ENCODE measurements at regions not wholly inside any gene's neighbourhood (a gene's known extent, or its start where the extent isn't known, plus 50 kb on each side); places are given as distances from the start of the nearest gene placed in this dataset.
"Not testable (repeated sequence)": the region's sequence is repeated elsewhere in the genome, so short reads cannot be mapped to it uniquely, and the experiment has no call there.

GRCh38 chr6:27831434-27832081 is 80.6 kb downstream of the OR2B2 start:
- peak overlapping the region; percentile 99 for H3K27ac ChIP-seq (ENCODE audit: low read depth)
- H3K79me2 ChIP-seq (replicated peaks; ENCODE audit: insufficient read depth): peaks cover 17% of the 10 kb centered on the region
- Mint-ChIP-seq H3K4me3 (peak overlapping the region; percentile 91), H3K27ac (peak overlapping the region; percentile 99), H3K36me3 (ENCODE audit: low read depth) (peaks cover 37% of the 10 kb centered on the region), H3K27me3 (ENCODE audit: insufficient read depth, low read depth, poor library complexity) (peaks cover 33% of the 10 kb centered on the region), H3K4me1 (peaks cover 29% of the 10 kb centered on the region), H3K9me3 (peaks cover 21% of the 10 kb centered on the region)
- H3K9me2 ChIP-seq (ENCODE audit: insufficient read depth); H2AFZ ChIP-seq; H4K20me1 ChIP-seq (replicated peaks; ENCODE audit: insufficient read depth); H3K36me3 ChIP-seq (ENCODE audit: insufficient read depth); H3K27me3 ChIP-seq (ENCODE audit: insufficient read depth); H3F3A ChIP-seq (replicated peaks; ENCODE audit: low read depth): not testable (repeated sequence)
- peak overlapping the region; percentile 66 for H3K4me2 ChIP-seq
- DNase-seq (ENCODE audit: low spot score): peak; percentile 56
- ATAC-seq: peak; percentile 86
- H3K4me3 ChIP-seq: peak overlapping the region; percentile 31
- peak; percentile 79 for TF ChIP-seq POLR2AphosphoS5 (IDR thresholded peaks at IDR 0.05; ENCODE audit: low read depth)
- peaks cover 17% of the 10 kb centered on the region for H3K4me1 ChIP-seq (ENCODE audit: insufficient read depth)

DNA sequence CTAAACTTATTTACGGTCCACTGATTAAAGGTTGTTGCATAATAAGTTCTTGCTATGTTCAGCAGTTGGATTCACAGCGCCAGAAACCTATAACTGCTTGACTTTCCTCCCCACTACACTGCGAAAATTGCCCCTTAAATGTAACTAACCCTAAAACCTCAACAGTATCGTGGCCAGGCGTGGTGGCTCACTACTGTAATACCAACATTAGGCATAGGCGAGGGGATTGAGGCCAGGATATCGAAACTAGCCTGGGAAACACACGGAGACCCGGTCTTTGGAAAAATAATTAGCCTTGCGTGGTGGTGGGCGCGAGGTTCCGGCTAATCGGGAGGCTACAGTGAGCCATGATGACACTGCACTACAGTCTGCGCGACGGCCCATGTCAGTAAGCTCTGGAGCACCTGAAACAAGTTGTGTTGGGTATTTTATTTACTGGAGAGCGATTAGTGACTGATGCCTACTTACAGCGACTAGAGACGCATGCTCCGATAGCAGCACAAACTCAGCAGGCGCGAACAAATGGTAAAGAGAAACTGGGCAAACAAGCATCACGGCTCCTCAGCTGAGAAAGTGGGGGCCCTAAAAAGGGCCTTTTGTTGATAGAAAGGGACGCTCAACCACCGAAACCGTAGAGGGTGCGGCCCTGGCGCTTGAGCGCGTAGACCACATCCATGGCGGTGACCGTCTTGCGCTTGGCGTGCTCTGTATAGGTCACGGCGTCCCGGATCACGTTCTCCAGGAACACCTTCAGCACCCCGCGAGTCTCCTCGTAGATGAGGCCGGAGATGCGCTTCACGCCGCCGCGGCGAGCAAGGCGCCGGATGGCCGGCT is 81.4 kb downstream of the OR2B2 start:
- peak overlapping the region; percentile 75 for H3K4me3 ChIP-seq
- not testable (repeated sequence) for H3F3A ChIP-seq (replicated peaks; ENCODE audit: low read depth); H3K36me3 ChIP-seq (ENCODE audit: insufficient read depth); H2AFZ ChIP-seq; H3K27me3 ChIP-seq (ENCODE audit: insufficient read depth); H4K20me1 ChIP-seq (replicated peaks; ENCODE audit: insufficient read depth); H3K9me2 ChIP-seq (ENCODE audit: insufficient read depth); H3K79me2 ChIP-seq (replicated peaks; ENCODE audit: insufficient read depth)
- DNase-seq (ENCODE audit: low spot score): peak; percentile 39
- peak overlapping the region; percentile 99 for H3K27ac Mint-ChIP-seq
- peaks cover 28% of the 10 kb centered on the region for H3K9me3 Mint-ChIP-seq
- H3K36me3 Mint-ChIP-seq (ENCODE audit: low read depth): peaks cover 43% of the 10 kb centered on the region
- peaks cover 39% of the 10 kb centered on the region for H3K27me3 Mint-ChIP-seq (ENCODE audit: insufficient read depth, low read depth, poor library complexity)
- peak overlapping the region; percentile 80 for H3K4me2 ChIP-seq
- H3K27ac ChIP-seq (ENCODE audit: low read depth): peak overlapping the region; percentile 99
- TF ChIP-seq, protein P1, sequence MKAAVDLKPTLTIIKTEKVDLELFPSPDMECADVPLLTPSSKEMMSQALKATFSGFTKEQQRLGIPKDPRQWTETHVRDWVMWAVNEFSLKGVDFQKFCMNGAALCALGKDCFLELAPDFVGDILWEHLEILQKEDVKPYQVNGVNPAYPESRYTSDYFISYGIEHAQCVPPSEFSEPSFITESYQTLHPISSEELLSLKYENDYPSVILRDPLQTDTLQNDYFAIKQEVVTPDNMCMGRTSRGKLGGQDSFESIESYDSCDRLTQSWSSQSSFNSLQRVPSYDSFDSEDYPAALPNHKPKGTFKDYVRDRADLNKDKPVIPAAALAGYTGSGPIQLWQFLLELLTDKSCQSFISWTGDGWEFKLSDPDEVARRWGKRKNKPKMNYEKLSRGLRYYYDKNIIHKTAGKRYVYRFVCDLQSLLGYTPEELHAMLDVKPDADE (IDR thresholded peaks at IDR 0.05): peak; percentile 11; the same call in 1 of the 2 replicates
- peak; percentile 74 for TF ChIP-seq POLR2AphosphoS5 (IDR thresholded peaks at IDR 0.05; ENCODE audit: low read depth)
- peaks cover 24% of the 10 kb centered on the region for H3K4me1 Mint-ChIP-seq
- H3K4me1 ChIP-seq (ENCODE audit: insufficient read depth): peaks cover 12% of the 10 kb centered on the region
- H3K4me3 Mint-ChIP-seq: peak overlapping the region; percentile 91
- ATAC-seq: peak; percentile 66

DNA sequence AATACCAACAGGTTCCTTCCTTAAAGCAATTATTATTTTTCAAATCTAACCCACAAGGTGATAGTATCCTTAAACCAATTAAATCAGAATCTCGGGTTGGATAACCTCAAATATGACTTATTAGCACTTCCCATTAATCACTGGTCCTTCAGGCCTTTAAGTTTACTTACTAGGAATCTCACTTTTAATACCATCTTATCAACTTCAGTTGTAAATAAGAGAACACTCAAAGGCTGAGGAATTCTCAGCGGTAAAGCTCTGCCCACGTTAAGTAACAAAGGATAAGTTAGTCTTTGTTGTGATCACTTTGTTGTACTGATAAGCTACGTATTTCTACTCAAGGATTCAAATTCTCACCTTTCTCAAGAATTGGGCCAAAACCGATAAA is 82.0 kb downstream of the OR2B2 start:
- peaks cover 3% of the 10 kb centered on the region; the same call in 1 of the 2 replicates for H3F3A ChIP-seq (replicated peaks; ENCODE audit: low read depth)
- no peaks in the 10 kb centered on the region for H4K20me1 ChIP-seq (replicated peaks; ENCODE audit: insufficient read depth)
- peaks cover 10% of the 10 kb centered on the region for H3K4me1 ChIP-seq (ENCODE audit: insufficient read depth)
- Mint-ChIP-seq H3K36me3 (ENCODE audit: low read depth) (peaks cover 48% of the 10 kb centered on the region), H3K27me3 (ENCODE audit: insufficient read depth, low read depth, poor library complexity) (peaks cover 43% of the 10 kb centered on the region), H3K4me1 (peaks cover 27% of the 10 kb centered on the region), H3K27ac (peak overlapping the region; percentile 99), H3K4me3 (peak overlapping the region; percentile 91), H3K9me3 (peaks cover 32% of the 10 kb centered on the region)
- peak; percentile 21 for DNase-seq (ENCODE audit: low spot score)
- peak; percentile 11 for ATAC-seq
- H3K27me3 ChIP-seq (ENCODE audit: insufficient read depth): no peaks in the 10 kb centered on the region
- no peak overlapping the region for H2AFZ ChIP-seq
- H3K79me2 ChIP-seq (replicated peaks; ENCODE audit: insufficient read depth): 0 out of 2 replicates have a peak, but pooled peaks cover 3% of the 10 kb centered on the region
- no peaks in the 10 kb centered on the region for H3K9me2 ChIP-seq (ENCODE audit: insufficient read depth)
- H3K36me3 ChIP-seq (ENCODE audit: insufficient read depth): peaks cover 5% of the 10 kb centered on the region
- peak overlapping the region; percentile 99 for H3K27ac ChIP-seq (ENCODE audit: low read depth)
- H3K4me2 ChIP-seq: peak overlapping the region; percentile 80
- peak overlapping the region; percentile 75 for H3K4me3 ChIP-seq
- TF ChIP-seq CREB1 (CRISPR knock-in tag; IDR thresholded peaks at IDR 0.05; ENCODE audit: low read depth) (no peak), ZNF331 (CRISPR knock-in tag; IDR thresholded peaks at IDR 0.05; ENCODE audit: low read depth) (no peak), NANOG (IDR thresholded peaks at IDR 0.05; ENCODE audit: borderline replicate concordance) (no peak), ZNF114 (CRISPR knock-in tag; IDR thresholded peaks at IDR 0.05) (no peak), STAT1 (IDR thresholded peaks at IDR 0.05; ENCODE audit: unreplicated experiment) (no peak)
- TF ChIP-seq, protein P2, sequence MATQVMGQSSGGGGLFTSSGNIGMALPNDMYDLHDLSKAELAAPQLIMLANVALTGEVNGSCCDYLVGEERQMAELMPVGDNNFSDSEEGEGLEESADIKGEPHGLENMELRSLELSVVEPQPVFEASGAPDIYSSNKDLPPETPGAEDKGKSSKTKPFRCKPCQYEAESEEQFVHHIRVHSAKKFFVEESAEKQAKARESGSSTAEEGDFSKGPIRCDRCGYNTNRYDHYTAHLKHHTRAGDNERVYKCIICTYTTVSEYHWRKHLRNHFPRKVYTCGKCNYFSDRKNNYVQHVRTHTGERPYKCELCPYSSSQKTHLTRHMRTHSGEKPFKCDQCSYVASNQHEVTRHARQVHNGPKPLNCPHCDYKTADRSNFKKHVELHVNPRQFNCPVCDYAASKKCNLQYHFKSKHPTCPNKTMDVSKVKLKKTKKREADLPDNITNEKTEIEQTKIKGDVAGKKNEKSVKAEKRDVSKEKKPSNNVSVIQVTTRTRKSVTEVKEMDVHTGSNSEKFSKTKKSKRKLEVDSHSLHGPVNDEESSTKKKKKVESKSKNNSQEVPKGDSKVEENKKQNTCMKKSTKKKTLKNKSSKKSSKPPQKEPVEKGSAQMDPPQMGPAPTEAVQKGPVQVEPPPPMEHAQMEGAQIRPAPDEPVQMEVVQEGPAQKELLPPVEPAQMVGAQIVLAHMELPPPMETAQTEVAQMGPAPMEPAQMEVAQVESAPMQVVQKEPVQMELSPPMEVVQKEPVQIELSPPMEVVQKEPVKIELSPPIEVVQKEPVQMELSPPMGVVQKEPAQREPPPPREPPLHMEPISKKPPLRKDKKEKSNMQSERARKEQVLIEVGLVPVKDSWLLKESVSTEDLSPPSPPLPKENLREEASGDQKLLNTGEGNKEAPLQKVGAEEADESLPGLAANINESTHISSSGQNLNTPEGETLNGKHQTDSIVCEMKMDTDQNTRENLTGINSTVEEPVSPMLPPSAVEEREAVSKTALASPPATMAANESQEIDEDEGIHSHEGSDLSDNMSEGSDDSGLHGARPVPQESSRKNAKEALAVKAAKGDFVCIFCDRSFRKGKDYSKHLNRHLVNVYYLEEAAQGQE (IDR thresholded peaks at IDR 0.05; ENCODE audit: unreplicated experiment): no peak
- TF ChIP-seq, protein P1 (IDR thresholded peaks at IDR 0.05): no peak
- TF ChIP-seq, protein P3, sequence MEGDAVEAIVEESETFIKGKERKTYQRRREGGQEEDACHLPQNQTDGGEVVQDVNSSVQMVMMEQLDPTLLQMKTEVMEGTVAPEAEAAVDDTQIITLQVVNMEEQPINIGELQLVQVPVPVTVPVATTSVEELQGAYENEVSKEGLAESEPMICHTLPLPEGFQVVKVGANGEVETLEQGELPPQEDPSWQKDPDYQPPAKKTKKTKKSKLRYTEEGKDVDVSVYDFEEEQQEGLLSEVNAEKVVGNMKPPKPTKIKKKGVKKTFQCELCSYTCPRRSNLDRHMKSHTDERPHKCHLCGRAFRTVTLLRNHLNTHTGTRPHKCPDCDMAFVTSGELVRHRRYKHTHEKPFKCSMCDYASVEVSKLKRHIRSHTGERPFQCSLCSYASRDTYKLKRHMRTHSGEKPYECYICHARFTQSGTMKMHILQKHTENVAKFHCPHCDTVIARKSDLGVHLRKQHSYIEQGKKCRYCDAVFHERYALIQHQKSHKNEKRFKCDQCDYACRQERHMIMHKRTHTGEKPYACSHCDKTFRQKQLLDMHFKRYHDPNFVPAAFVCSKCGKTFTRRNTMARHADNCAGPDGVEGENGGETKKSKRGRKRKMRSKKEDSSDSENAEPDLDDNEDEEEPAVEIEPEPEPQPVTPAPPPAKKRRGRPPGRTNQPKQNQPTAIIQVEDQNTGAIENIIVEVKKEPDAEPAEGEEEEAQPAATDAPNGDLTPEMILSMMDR (conservative IDR thresholded peaks at IDR 0.05; ENCODE audit: low read depth in 2 of 2): no peak
